CD14-positive monocyte (primary cell): ENCODE measurements at regions not wholly inside any gene's neighbourhood (a gene's known extent, or its start where the extent isn't known, plus 50 kb on each side); places are given as distances from the start of the nearest gene placed in this dataset.

ENCODE experiments used
- DNase-seq, 3 donors: peaks; one replicate each; pipeline ENCODE4 v3.0.0-alpha.2; 2011 to 2022
- H2AFZ ChIP-seq: 2 replicates; pipeline ENCODE4 v1.6.0; 2012; ENCODE audit warnings: mild to moderate bottlenecking, low read depth, low read length, inconsistent platforms; ENCODE audit not compliant: insufficient read depth, poor library complexity, severe bottlenecking
- H3K27ac ChIP-seq, 2 donors: 1 replicate in 1 of 2; 2 replicates in 1 of 2; pipeline ENCODE4 v1.5.1; 2012 to 2013; ENCODE audit warnings: low read length in 2 of 2, control low read depth in 1 of 2, inconsistent platforms in 1 of 2, low read depth in 1 of 2, mild to moderate bottlenecking in 1 of 2
- H3K27me3 ChIP-seq, 2 donors: one replicate each; pipeline versions ENCODE4 v1.6.0 to v1.6.1; 2011 to 2013; ENCODE audit warnings: low read length in 2 of 2; ENCODE audit not compliant: control insufficient read depth in 2 of 2, insufficient read depth in 2 of 2
- H3K36me3 ChIP-seq, 2 donors: replicated peaks in 1 of 2; 1 replicate in 1 of 2; 2 replicates in 1 of 2; pipeline versions ENCODE4 v1.5.1 to v1.6.1; 2012 to 2013; ENCODE audit warnings: low read length in 2 of 2, control low read depth in 1 of 2, inconsistent platforms in 1 of 2, mild to moderate bottlenecking in 1 of 2; ENCODE audit not compliant: insufficient read depth in 2 of 2, control insufficient read depth in 1 of 2
- H3K4me1 ChIP-seq, 2 donors: 1 replicate in 1 of 2; 2 replicates in 1 of 2; pipeline versions ENCODE4 v1.5.1 to v1.6.1; 2012 to 2013; ENCODE audit warnings: low read length in 2 of 2, control low read depth in 1 of 2, inconsistent platforms in 1 of 2, mild to moderate bottlenecking in 1 of 2, moderate library complexity in 1 of 2; ENCODE audit not compliant: insufficient read depth in 2 of 2, control insufficient read depth in 1 of 2
- H3K4me2 ChIP-seq: replicated peaks from 2 replicates; pipeline ENCODE3; 2012; ENCODE audit warnings: low read length, moderate library complexity, mild to moderate bottlenecking; ENCODE audit not compliant: poor library complexity, severe bottlenecking; ENCODE audit errors: extremely low read depth
- H3K4me3 ChIP-seq, 3 experiments: fragments of 200-600 bp in 1 of 3; sonication (generic) in 1 of 3; replicated peaks in 1 of 3; 1 replicate in 2 of 3; 2 replicates in 1 of 3; pipeline ENCODE4 v1.5.1; 2011 to 2013; ENCODE audit warnings: low read length in 3 of 3, mild to moderate bottlenecking in 3 of 3, control low read depth in 2 of 3, low read depth in 2 of 3, inconsistent platforms in 1 of 3, moderate library complexity in 1 of 3
- H3K79me2 ChIP-seq: 2 replicates; pipeline ENCODE4 v1.6.0; 2012; ENCODE audit warnings: mild to moderate bottlenecking, control low read depth, inconsistent platforms, low read length, moderate library complexity; ENCODE audit not compliant: insufficient read depth
- H3K9ac ChIP-seq: 2 replicates; pipeline ENCODE4 v1.6.0; 2017; ENCODE audit warnings: low read length, mild to moderate bottlenecking; ENCODE audit not compliant: insufficient read depth, poor library complexity, severe bottlenecking
- H3K9me3 ChIP-seq, 2 donors: replicated peaks in 1 of 2; 1 replicate in 1 of 2; 2 replicates in 1 of 2; pipeline versions ENCODE4 v1.5.1 to v1.6.1; 2012 to 2013; ENCODE audit warnings: low read length in 2 of 2, control low read depth in 1 of 2; ENCODE audit not compliant: control insufficient read depth in 1 of 2, insufficient read depth in 1 of 2
- H4K20me1 ChIP-seq: 2 replicates; pipeline ENCODE4 v1.6.0; 2012; ENCODE audit warnings: mild to moderate bottlenecking, low read length, control low read depth, moderate library complexity; ENCODE audit not compliant: insufficient read depth
- H3K27ac Mint-ChIP-seq, 7 donors: one replicate each; pipeline ENCODE4 v1.8.0; 2020; ENCODE audit warnings: mild to moderate bottlenecking in 7 of 7, mixed read lengths in 7 of 7, moderate library complexity in 6 of 7, inconsistent platforms in 2 of 7
- H3K27me3 Mint-ChIP-seq, 3 donors: one replicate each; pipeline ENCODE4 v1.8.0; 2021 to 2022; ENCODE audit warnings: low read depth in 3 of 3, mild to moderate bottlenecking in 3 of 3, mixed read lengths in 3 of 3, moderate library complexity in 3 of 3, inconsistent platforms in 1 of 3
- H3K36me3 Mint-ChIP-seq, 2 donors: one replicate each; pipeline ENCODE4 v1.8.0; 2020; ENCODE audit warnings: mixed read lengths in 2 of 2, inconsistent platforms in 1 of 2, mild to moderate bottlenecking in 1 of 2
- H3K4me1 Mint-ChIP-seq: one replicate; pipeline ENCODE4 v1.8.0; 2020; ENCODE audit warnings: mild to moderate bottlenecking, mixed read lengths
- H3K4me3 Mint-ChIP-seq, 2 donors: one replicate each; pipeline ENCODE4 v1.8.0; 2020; ENCODE audit warnings: mild to moderate bottlenecking in 2 of 2, mixed read lengths in 2 of 2, moderate library complexity in 1 of 2
- H3K9me3 Mint-ChIP-seq, 7 donors: one replicate each; pipeline ENCODE4 v1.8.0; 2020 to 2022; ENCODE audit warnings: mixed read lengths in 7 of 7, mild to moderate bottlenecking in 6 of 7, moderate library complexity in 6 of 7, inconsistent platforms in 2 of 7
- WGBS: methylation state at CpG from one replicate; pipeline ENCODE4 v1.1.5; 2013; ENCODE audit warnings: missing lambda C conversion rate; ENCODE audit not compliant: insufficient coverage; 5-methylcytosine and 5-hydroxymethylcytosine counted together
- intact Hi-C, 2 donors: fragments of 100-400 bp; cut with micrococcal nuclease; formaldehyde crosslinking; loops; one replicate each; pipeline versions ENCODE4 v1.15.0 to v1.15.1; 2023
- TF ChIP-seq, protein P1 (sequence below): fragments of 200-600 bp; IDR thresholded peaks from one replicate; pipeline ENCODE4 v1.8.0; 2022; ENCODE audit warnings: antibody characterized with exemption, mild to moderate bottlenecking

- intact Hi-C loops: loop anchor here in 1 of 2 donors (10.0 kb wide), 1 partner anchor 1028 kb away; no protein-coding TSS in a partner anchor
These were observed 125.7 kb upstream of the CDK1 start for GRCh38 chr10:60652628-60653027.

GRCh38 chr10:60650378-60650800 lies 127.9 kb upstream of the CDK1 start:
- no peaks in the 10 kb centered on the region for H3K27me3 ChIP-seq
- no peak overlapping the region for H3K4me2 ChIP-seq
- DNase-seq: no peak
- no peaks in the 10 kb centered on the region for H3K4me1 ChIP-seq
- H3K4me1 Mint-ChIP-seq: no peaks in the 10 kb centered on the region
- no peaks in the 10 kb centered on the region for H3K9me3 ChIP-seq
- no peak overlapping the region for H2AFZ ChIP-seq
- H3K27ac ChIP-seq: no peak overlapping the region
- no peaks in the 10 kb centered on the region for H3K79me2 ChIP-seq
- H4K20me1 ChIP-seq: no peaks in the 10 kb centered on the region
- no peak overlapping the region for H3K4me3 Mint-ChIP-seq
- no peak overlapping the region for H3K27ac Mint-ChIP-seq
- intact Hi-C loops: loop anchor here in 1 of 2 donors (10.0 kb wide), 1 partner anchor 1026 kb away; no protein-coding TSS in a partner anchor
- TF ChIP-seq, protein P1, sequence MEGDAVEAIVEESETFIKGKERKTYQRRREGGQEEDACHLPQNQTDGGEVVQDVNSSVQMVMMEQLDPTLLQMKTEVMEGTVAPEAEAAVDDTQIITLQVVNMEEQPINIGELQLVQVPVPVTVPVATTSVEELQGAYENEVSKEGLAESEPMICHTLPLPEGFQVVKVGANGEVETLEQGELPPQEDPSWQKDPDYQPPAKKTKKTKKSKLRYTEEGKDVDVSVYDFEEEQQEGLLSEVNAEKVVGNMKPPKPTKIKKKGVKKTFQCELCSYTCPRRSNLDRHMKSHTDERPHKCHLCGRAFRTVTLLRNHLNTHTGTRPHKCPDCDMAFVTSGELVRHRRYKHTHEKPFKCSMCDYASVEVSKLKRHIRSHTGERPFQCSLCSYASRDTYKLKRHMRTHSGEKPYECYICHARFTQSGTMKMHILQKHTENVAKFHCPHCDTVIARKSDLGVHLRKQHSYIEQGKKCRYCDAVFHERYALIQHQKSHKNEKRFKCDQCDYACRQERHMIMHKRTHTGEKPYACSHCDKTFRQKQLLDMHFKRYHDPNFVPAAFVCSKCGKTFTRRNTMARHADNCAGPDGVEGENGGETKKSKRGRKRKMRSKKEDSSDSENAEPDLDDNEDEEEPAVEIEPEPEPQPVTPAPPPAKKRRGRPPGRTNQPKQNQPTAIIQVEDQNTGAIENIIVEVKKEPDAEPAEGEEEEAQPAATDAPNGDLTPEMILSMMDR: no peak
- H3K36me3 ChIP-seq: no peaks in the 10 kb centered on the region
- no peak overlapping the region for H3K4me3 ChIP-seq
- no peaks in the 10 kb centered on the region for H3K9me3 Mint-ChIP-seq
- no peaks in the 10 kb centered on the region for H3K36me3 Mint-ChIP-seq
- no peaks in the 10 kb centered on the region for H3K27me3 Mint-ChIP-seq
- no peak overlapping the region for H3K9ac ChIP-seq

More at GRCh38 chr10:60652628-60653027, 125.7 kb upstream of the CDK1 start:
- WGBS: no CpG with 5 or more reads among the region's 6 CpGs
- peaks cover 0 to 2% (median 0%) of the 10 kb centered on the region in 7 donors for H3K9me3 Mint-ChIP-seq
- Histone ChIP-seq H2AFZ (no peak overlapping the region), H3K79me2 (no peaks in the 10 kb centered on the region), H3K4me3 (no peak overlapping the region), H3K27me3 (no peaks in the 10 kb centered on the region), H3K27ac (no peak overlapping the region), H3K9me3 (no peaks in the 10 kb centered on the region), H3K9ac (no peak overlapping the region), H4K20me1 (no peaks in the 10 kb centered on the region), H3K36me3 (no peaks in the 10 kb centered on the region), H3K4me2 (no peak overlapping the region), H3K4me1 (no peaks in the 10 kb centered on the region)
- no peak for DNase-seq
- TF ChIP-seq, protein P1: no peak
- H3K4me3 Mint-ChIP-seq: no peak overlapping the region
- no peak overlapping the region for H3K27ac Mint-ChIP-seq
- H3K27me3 Mint-ChIP-seq: no peaks in the 10 kb centered on the region
- H3K36me3 Mint-ChIP-seq: no peaks in the 10 kb centered on the region
- H3K4me1 Mint-ChIP-seq: no peaks in the 10 kb centered on the region
